NOMO-1 (cell line): ENCODE measurements at regions not wholly inside any gene's neighbourhood (a gene's known extent, or its start where the extent isn't known, plus 50 kb on each side); places are given as distances from the start of the nearest gene placed in this dataset.
A peak's percentile ranks its signal among the peaks of the same experiment; 100 is the strongest.

Experiments used
- DNase-seq, 2 experiments: peaks; one replicate each; lab custom pipeline; 2025; ENCODE audit not compliant: unreplicated experiment in 2 of 2; lab: John Stamatoyannopoulos, UW

DNA sequence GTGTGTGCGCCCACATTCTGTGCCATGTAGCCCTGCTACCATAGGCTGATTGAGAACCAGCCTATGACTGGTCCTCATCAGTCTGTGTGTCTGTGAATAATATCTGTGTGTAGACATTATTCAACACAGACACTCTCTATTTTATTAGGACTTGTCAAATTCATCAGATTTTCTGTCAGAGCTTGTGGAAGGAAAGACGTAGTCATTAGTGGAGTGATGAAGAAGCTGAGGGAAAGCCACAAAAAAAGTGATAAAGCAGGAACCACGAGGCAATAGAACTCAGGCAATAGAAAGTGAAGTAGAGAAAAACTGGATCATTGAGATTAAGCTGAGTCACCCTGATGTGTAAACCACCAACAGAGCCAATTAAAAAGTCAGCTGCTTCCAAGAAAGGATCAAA is 122.2 kb upstream of the MARCKS start:
- peak in 1 of 2 experiments; percentile 71 for DNase-seq

DNA sequence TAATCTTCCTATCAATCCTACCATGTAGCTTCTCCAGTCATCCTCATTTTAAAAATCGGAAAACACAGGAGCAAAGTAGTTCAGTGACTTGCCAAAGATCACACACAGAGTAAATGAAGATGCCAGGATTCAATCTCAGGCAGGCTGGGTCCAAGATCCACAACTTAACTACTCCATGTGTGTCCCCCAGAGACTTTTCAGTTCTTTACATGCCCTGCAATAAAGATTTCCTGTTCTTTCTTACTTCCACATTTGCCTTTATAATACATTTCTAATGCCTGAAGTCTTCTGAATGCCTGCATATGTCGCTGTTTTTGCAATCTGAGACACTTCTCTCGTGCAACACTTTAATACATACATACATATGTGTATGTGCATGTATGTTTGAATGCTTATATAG is 121.7 kb upstream of the MARCKS start:
- peak; percentile 22 to 61 for DNase-seq

- DNase-seq, result no peak
These were observed 120.2 kb upstream of the MARCKS start for GRCh38 chr6:113736978-113737377.

- no peak for DNase-seq
These were observed 118.0 kb upstream of the MARCKS start for GRCh38 chr6:113739041-113739655.

GRCh38 chr6:113741651-113742050 is 115.5 kb upstream of the MARCKS start:
- no peak for DNase-seq

- no peak for DNase-seq
These were observed 114.8 kb upstream of the MARCKS start for GRCh38 chr6:113742342-113742741.

DNA sequence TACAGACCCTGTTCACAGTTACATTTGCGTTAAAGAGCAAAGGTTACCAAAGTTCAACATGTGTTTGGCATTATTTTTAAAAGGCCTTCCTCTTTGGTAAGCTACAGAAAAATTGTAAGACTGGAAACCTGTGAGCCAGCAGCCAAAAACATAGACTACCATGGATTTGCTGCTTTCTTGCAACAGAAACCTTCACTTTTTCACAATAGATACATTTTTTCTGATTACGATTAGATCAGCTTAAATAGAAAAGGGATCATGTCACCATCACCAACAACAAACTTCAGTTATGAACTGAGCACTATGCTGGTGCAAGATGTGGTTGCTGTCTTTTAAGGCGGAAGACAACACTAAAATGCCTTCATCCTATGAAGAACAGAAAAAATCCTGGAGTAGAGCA is 112.3 kb upstream of the MARCKS start:
- DNase-seq, result peak in 1 of 2 experiments; percentile 23

GRCh38 chr6:113750151-113750855 is 106.8 kb upstream of the MARCKS start:
- peak in 1 of 2 experiments; percentile 62 for DNase-seq

- no peak for DNase-seq
These were observed 102.9 kb upstream of the MARCKS start for GRCh38 chr6:113754291-113754690.

- DNase-seq, result no peak
These were observed 101.5 kb upstream of the MARCKS start for GRCh38 chr6:113755449-113756289.

GRCh38 chr6:113756290-113756665 is 100.9 kb upstream of the MARCKS start:
- no peak for DNase-seq

GRCh38 chr6:113758214-113758613 is 98.9 kb upstream of the MARCKS start:
- no peak for DNase-seq

GRCh38 chr6:113758826-113759574 is 98.1 kb upstream of the MARCKS start:
- DNase-seq, result no peak

GRCh38 chr6:113762641-113763040 is 94.5 kb upstream of the MARCKS start:
- peak in 1 of 2 experiments; percentile 22 for DNase-seq

DNA sequence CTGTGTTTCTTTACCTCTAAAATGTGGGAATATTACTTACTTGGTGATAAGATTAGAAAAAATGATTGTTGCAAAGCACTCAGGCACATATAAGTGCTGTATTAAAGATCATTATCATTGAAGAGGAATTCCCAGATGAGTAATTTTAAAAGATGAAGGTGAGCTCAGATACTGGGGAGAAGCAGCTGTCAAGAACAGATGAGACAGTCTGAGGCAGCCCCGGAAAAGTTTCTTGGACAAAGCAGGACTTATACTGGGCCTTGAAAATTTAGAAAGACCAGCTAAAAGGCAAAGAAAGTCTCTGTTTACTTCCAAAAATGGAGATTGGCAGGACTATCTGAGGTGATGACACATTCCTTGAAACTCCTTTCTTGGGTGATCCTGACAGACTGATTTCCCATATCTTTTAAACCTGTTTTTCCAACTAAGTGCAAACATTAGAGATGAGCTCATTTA is 93.8 kb upstream of the MARCKS start:
- DNase-seq, result no peak

DNA sequence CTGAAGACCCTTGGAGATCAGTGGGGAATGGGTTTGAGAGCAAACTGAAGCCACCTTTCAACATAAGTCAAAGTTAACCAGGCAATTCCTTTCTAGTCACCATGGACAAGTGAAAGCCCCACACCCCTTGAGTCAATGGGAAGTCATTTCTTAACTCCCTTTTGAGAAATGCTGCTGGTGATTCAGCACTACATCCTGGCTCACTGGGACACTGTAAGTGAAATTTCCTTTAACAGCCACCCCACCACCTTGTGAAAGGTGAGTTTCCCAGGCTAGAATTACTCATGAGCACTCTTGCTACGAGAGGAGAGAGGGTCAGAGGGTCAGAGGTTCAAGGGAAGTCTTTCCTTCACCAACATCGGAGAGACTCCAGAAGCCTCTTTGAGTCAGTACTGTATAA is 93.3 kb upstream of the MARCKS start:
- peak; percentile 34 to 53 for DNase-seq

DNA sequence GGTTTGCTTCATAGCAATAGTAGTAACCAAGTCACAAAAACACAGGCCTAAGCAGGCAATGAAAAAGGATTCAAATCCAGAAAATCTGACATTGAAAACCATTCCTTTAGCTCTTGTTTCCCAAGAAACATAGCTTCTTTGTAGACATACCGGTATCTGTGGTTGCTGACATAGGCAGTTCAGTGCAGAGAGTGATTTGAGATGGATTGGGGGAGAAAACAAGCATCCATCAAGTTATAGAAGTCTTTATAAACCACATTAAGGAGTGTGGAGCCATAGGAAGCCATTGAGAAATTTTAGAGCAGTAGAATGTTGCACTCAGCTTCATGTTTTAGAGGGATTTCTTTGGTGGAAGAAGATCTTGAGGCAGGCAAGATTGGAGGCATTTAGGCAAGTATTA is 91.2 kb upstream of the MARCKS start:
- DNase-seq, result no peak

GRCh38 chr6:113767985-113768384 is 89.2 kb upstream of the MARCKS start:
- DNase-seq, result no peak

DNA sequence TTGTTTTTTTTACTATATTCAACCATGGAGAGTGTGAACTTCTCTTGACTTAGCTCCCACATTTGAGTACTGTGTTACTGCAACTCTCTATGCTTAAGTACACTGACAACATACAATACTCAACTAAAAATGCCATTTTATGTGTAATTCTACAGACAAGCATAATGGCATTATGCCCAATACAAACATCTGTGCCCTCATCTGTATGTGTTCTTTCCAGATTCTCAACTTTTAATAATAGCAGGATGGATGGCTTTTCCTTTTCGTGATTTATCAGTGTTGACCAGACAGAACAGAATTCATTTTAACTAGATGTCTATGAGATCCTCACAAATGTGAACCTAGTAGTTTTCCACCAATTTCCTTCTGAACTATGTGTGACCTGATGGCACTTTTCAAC is 84.2 kb upstream of the MARCKS start:
- no peak for DNase-seq

- peak; percentile 18 to 67 for DNase-seq
These were observed 82.9 kb upstream of the MARCKS start for GRCh38 chr6:113774127-113774825.
